ENCODE measurements at regions not wholly inside any gene's neighbourhood (a gene's known extent, or its start where the extent isn't known, plus 50 kb on each side); places are given as distances from the start of the nearest gene placed in this dataset.

DNA sequence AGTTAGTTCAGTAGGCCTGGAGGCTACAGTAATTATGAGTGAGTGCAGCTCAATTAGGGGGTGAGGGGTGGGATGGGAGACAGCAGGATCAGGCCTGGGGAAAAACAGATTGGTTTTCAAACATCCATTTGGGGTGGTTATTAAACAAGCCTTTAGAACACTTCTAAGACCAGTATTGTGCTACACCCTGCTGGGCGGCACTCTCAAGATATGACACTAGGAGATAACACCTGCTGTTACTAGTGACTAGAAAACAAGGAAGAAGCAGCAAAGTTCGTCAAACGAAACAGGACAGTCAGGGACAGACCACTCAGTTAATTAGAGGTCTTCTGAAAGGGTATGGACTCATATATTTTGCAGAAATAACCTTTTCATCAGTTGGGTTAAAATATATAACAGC lies 353.6 kb downstream of the PTEN start:
- ATAC-seq = no peak
- POLR2A ChIA-PET = no interaction called here
- DNase-seq (ENCODE audit: low spot score) = no peak
- Mint-ChIP-seq H3K9me3 (no peaks in the 10 kb centered on the region), H3K4me3 (no peak overlapping the region), H3K4me1 (peaks cover 17% of the 10 kb centered on the region), H3K27me3 (ENCODE audit: low read depth) (no peaks in the 10 kb centered on the region), H3K36me3 (no peaks in the 10 kb centered on the region), H3K27ac (no peak overlapping the region)
- TF ChIP-seq GRHL2 (CRISPR knock-in tag; IDR thresholded peaks at IDR 0.05; ENCODE audit: insufficient replicate concordance, severe bottlenecking) (no peak), FOXP4 (CRISPR knock-in tag; IDR thresholded peaks at IDR 0.05) (no peak), JUN (CRISPR knock-in tag; IDR thresholded peaks at IDR 0.05) (no peak), NR2C2 (CRISPR knock-in tag; IDR thresholded peaks at IDR 0.05) (no peak), ZNF423 (CRISPR knock-in tag; IDR thresholded peaks at IDR 0.05) (no peak), IRF2 (CRISPR knock-in tag; IDR thresholded peaks at IDR 0.05; ENCODE audit: borderline replicate concordance, low read depth) (no peak), E2F4 (CRISPR knock-in tag; IDR thresholded peaks at IDR 0.05; ENCODE audit: borderline replicate concordance, low read depth) (no peak), ZNF425 (CRISPR knock-in tag; conservative IDR thresholded peaks at IDR 0.05) (no peak), ERG (CRISPR knock-in tag; IDR thresholded peaks at IDR 0.05) (no peak), ZNF263 (CRISPR knock-in tag; IDR thresholded peaks at IDR 0.05; ENCODE audit: low read depth) (no peak), ZNF138 (CRISPR knock-in tag; conservative IDR thresholded peaks at IDR 0.05) (no peak)
- TF ChIP-seq, protein P1, sequence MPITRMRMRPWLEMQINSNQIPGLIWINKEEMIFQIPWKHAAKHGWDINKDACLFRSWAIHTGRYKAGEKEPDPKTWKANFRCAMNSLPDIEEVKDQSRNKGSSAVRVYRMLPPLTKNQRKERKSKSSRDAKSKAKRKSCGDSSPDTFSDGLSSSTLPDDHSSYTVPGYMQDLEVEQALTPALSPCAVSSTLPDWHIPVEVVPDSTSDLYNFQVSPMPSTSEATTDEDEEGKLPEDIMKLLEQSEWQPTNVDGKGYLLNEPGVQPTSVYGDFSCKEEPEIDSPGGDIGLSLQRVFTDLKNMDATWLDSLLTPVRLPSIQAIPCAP (CRISPR knock-in tag; IDR thresholded peaks at IDR 0.05) = no peak
- CTCF ChIA-PET = no interaction called here

- Mint-ChIP-seq H3K27ac (no peak overlapping the region), H3K4me3 (no peak overlapping the region), H3K9me3 (no peaks in the 10 kb centered on the region), H3K36me3 (no peaks in the 10 kb centered on the region), H3K27me3 (ENCODE audit: low read depth) (no peaks in the 10 kb centered on the region), H3K4me1 (peaks cover 17% of the 10 kb centered on the region)
- ATAC-seq = no peak
- no peak for DNase-seq (ENCODE audit: low spot score)
- TF ChIP-seq AR (CRISPR knock-in tag; IDR thresholded peaks at IDR 0.05) = no peak
- CTCF ChIA-PET = no interaction called here
- POLR2A ChIA-PET = interaction anchor here (0.6 to 1.1 kb wide), 2 partner anchors 24 to 225 kb away, joined by 4 read pairs; no protein-coding TSS in a partner anchor
Measured at GRCh38 chr10:88218362-88218761, 354.9 kb downstream of the PTEN start.
